ENCODE measurements at regions not wholly inside any gene's neighbourhood (a gene's known extent, or its start where the extent isn't known, plus 50 kb on each side); places are given as distances from the start of the nearest gene placed in this dataset.

DNA sequence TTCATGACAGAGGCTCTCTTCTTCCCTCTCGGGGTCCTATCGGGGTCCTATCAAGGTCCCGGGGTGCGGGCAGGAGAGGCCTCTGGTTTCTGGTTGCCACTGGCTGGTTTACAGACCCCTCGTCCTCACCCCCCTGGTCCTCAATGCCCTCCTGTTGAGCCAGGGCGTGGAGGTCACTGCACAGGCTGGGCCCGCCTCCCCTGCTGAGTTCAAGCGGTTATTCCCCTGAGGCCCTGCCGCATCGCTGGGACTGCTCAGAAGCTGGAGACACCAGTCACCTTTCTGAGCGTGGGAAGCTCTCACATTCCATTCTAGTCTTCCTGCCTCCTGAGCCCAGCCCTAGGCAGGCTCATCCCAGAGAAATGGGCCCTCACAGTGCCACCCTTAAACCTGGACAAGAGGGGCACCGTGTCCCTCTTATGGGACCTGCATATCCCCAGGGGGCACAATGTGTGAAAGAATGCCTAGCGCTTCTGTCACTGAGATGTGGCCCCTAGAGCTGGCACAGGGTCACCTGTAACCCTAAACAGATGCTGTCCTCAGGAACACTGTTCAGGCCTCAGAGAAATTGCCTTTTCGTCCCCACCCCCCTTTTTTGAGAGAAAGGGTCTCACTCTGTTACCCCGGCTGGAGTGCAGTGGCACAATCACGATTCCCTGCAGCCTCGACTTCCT lies 177.7 kb upstream of the RGS6 start:
- no peak for TF ChIP-seq POLR2AphosphoS5 (IDR thresholded peaks at IDR 0.05; ENCODE audit: low read depth)
- TF ChIP-seq, protein P1, sequence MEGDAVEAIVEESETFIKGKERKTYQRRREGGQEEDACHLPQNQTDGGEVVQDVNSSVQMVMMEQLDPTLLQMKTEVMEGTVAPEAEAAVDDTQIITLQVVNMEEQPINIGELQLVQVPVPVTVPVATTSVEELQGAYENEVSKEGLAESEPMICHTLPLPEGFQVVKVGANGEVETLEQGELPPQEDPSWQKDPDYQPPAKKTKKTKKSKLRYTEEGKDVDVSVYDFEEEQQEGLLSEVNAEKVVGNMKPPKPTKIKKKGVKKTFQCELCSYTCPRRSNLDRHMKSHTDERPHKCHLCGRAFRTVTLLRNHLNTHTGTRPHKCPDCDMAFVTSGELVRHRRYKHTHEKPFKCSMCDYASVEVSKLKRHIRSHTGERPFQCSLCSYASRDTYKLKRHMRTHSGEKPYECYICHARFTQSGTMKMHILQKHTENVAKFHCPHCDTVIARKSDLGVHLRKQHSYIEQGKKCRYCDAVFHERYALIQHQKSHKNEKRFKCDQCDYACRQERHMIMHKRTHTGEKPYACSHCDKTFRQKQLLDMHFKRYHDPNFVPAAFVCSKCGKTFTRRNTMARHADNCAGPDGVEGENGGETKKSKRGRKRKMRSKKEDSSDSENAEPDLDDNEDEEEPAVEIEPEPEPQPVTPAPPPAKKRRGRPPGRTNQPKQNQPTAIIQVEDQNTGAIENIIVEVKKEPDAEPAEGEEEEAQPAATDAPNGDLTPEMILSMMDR (IDR thresholded peaks at IDR 0.05; ENCODE audit: insufficient read depth, low read length) = no peak
- no peak for TF ChIP-seq GABPA (IDR thresholded peaks at IDR 0.05; ENCODE audit: low read depth)
- no peak for TF ChIP-seq SPI1 (IDR thresholded peaks at IDR 0.05; ENCODE audit: borderline replicate concordance, low read depth)
- TF ChIP-seq, protein P2, sequence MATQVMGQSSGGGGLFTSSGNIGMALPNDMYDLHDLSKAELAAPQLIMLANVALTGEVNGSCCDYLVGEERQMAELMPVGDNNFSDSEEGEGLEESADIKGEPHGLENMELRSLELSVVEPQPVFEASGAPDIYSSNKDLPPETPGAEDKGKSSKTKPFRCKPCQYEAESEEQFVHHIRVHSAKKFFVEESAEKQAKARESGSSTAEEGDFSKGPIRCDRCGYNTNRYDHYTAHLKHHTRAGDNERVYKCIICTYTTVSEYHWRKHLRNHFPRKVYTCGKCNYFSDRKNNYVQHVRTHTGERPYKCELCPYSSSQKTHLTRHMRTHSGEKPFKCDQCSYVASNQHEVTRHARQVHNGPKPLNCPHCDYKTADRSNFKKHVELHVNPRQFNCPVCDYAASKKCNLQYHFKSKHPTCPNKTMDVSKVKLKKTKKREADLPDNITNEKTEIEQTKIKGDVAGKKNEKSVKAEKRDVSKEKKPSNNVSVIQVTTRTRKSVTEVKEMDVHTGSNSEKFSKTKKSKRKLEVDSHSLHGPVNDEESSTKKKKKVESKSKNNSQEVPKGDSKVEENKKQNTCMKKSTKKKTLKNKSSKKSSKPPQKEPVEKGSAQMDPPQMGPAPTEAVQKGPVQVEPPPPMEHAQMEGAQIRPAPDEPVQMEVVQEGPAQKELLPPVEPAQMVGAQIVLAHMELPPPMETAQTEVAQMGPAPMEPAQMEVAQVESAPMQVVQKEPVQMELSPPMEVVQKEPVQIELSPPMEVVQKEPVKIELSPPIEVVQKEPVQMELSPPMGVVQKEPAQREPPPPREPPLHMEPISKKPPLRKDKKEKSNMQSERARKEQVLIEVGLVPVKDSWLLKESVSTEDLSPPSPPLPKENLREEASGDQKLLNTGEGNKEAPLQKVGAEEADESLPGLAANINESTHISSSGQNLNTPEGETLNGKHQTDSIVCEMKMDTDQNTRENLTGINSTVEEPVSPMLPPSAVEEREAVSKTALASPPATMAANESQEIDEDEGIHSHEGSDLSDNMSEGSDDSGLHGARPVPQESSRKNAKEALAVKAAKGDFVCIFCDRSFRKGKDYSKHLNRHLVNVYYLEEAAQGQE (IDR thresholded peaks at IDR 0.05; ENCODE audit: insufficient replicate concordance, low read depth) = no peak
- Histone ChIP-seq H3K27ac (replicated peaks) (no peak overlapping the region), H3K4me3 (replicated peaks; ENCODE audit: insufficient read depth, low read length) (no peak overlapping the region), H3K27me3 (ENCODE audit: insufficient read depth, poor library complexity, severe bottlenecking) (no peaks in the 10 kb centered on the region)
- no peak for DNase-seq (ENCODE audit: low read depth in 1 of 2, low spot score in 1 of 2)

DNA sequence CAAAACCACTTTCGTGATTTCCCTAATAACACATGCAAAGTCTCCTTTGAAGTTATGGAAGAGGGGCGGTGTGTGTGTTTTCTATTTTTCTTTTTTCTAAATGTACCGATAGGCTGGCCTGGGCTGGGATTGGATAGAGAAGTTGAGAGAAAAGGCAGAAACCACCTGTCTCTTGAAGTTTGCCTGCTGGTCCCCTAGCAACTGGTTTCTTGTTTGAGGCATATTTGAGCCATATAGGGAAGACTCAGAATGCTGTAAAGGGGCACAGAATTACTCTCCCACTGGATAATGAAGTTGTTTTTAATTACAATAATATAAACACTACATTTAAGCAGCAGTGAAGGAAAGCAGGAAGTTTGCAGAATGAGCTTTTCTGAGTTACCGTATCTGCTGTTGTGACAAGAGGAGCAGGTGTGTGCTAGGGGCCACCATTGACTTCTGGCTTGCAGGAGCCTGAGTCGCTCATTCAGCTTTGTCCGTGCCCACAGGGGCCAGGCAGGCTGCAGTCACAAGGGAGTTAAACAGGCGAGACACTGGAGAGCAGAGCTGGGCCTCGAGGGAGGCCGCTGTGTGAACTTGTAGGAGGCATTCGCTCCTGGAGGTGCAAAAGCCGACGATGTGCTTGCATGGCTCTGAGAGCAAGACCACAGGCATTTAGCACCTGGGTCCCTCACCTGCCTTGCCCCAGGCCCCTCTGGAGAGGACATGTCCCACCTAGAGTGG lies 173.8 kb upstream of the RGS6 start:
- Histone ChIP-seq H3K27me3 (ENCODE audit: insufficient read depth, poor library complexity, severe bottlenecking) (no peaks in the 10 kb centered on the region), H3K27ac (replicated peaks) (no peak overlapping the region), H3K4me3 (replicated peaks; ENCODE audit: insufficient read depth, low read length) (no peak overlapping the region)
- no peak for TF ChIP-seq SPI1 (IDR thresholded peaks at IDR 0.05; ENCODE audit: borderline replicate concordance, low read depth)
- TF ChIP-seq, protein P1 (IDR thresholded peaks at IDR 0.05; ENCODE audit: insufficient read depth, low read length) = no peak
- TF ChIP-seq POLR2AphosphoS5 (IDR thresholded peaks at IDR 0.05; ENCODE audit: low read depth) = no peak
- TF ChIP-seq GABPA (IDR thresholded peaks at IDR 0.05; ENCODE audit: low read depth) = no peak
- TF ChIP-seq, protein P2 (IDR thresholded peaks at IDR 0.05; ENCODE audit: insufficient replicate concordance, low read depth) = no peak
- no peak for DNase-seq (ENCODE audit: low read depth in 1 of 2, low spot score in 1 of 2)

DNA sequence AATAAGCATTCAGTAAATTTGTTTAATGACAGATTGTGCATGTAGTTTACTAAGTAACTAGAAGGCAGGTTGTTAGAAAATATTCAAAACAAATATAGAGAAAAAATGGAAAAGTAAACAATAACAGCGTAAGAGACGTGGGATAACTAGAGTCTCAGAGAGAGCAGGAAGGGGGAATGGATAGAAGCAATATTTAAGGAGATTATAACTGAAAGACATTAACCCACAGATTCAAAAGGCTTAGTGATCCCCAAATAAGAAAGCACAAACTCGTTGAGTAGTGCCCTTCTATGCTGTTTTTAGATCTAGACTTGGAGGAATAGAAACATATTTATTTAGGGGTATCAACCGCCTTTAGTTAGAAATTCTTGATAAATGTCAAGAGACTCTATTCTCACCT lies 169.7 kb upstream of the RGS6 start:
- H3K27me3 ChIP-seq (ENCODE audit: insufficient read depth, poor library complexity, severe bottlenecking) = no peaks in the 10 kb centered on the region
- H3K4me3 ChIP-seq (replicated peaks; ENCODE audit: insufficient read depth, low read length) = no peak overlapping the region
- H3K27ac ChIP-seq (replicated peaks) = no peak overlapping the region
- TF ChIP-seq POLR2AphosphoS5 (IDR thresholded peaks at IDR 0.05; ENCODE audit: low read depth) (no peak), GABPA (IDR thresholded peaks at IDR 0.05; ENCODE audit: low read depth) (no peak), SPI1 (IDR thresholded peaks at IDR 0.05; ENCODE audit: borderline replicate concordance, low read depth) (no peak)
- TF ChIP-seq, protein P1 (IDR thresholded peaks at IDR 0.05; ENCODE audit: insufficient read depth, low read length) = no peak
- TF ChIP-seq, protein P2 (IDR thresholded peaks at IDR 0.05; ENCODE audit: insufficient replicate concordance, low read depth) = no peak
- no peak for DNase-seq (ENCODE audit: low read depth in 1 of 2, low spot score in 1 of 2)
